Bone marrow (tissue), 2 donors: ENCODE measurements at regions not wholly inside any gene's neighbourhood (a gene's known extent, or its start where the extent isn't known, plus 50 kb on each side); places are given as distances from the start of the nearest gene placed in this dataset.

Source experiments
- DNase-seq, 2 donors: peaks; one replicate each; lab custom pipeline; 2025; lab: John Stamatoyannopoulos, UW

GRCh38 chr1:4140241-4140640, 240.2 kb upstream of the C1orf174 start:
- DNase-seq: no peak

DNA sequence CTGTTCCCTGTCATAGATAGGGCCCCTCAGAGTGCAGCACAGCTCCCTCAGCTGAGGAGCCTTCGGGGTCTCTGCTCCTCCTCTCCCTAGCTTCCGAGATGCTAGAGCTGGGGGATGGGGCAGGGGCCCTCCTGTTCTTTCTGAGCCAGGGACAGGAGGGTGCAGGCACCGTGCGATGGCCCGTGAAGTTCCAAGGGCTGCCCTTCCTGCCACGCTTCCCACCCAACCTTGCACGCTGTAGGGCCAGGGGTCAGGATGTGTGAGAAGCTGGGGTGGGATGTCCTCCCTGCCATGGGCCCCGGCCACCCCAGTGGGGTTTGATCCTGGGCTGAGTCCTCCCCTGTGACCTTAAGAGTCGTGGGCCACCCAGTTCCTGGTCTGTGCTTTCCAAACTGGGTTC, 240.7 kb upstream of the C1orf174 start:
- DNase-seq: no peak

- no peak for DNase-seq
Observed at GRCh38 chr1:4144349-4144971, 244.4 kb upstream of the C1orf174 start.

GRCh38 chr1:4146101-4146500, 246.0 kb upstream of the C1orf174 start:
- DNase-seq: no peak

DNA sequence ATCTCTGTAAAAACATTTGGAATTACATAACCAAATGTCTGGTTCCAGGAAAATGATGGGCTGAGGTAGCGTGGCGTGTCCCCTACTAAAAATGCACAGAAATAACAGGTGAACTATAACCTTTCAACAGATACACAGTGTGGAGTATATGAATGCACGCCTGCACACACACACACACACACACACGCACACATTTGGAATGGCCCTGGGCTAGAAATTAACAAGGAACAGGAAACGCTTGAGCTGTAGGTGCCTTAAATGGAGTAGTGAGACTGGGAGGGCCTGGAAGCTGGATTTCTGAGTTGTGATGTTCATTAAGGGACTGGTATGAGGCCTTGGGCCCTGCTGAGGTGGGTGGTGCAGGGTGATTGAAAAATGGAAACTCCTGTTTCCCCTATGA, 246.5 kb upstream of the C1orf174 start:
- no peak for DNase-seq

- DNase-seq: no peak
Observed at GRCh38 chr1:4147509-4147908, 247.4 kb upstream of the C1orf174 start.

- DNase-seq: no peak
Observed at GRCh38 chr1:4149281-4149680, 249.2 kb upstream of the C1orf174 start.

DNA sequence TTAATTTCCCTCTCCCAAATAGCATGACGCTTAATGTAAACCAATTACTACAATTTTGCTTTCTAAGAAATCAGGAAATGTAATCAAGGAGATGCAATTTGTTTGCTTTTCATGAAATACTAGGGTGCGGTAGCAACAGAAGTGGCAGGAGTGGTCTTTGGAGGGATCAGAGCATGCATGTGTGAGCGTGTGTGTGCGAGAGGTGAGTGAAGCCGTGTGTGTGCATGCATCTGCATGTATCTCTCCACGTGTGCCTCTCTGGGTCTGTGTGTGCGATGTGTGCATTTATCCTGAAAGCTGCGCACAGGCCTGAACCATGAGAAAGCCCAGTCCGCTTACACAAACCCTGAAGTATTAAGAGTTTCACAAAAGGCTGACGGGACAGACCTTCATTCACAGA, 249.8 kb upstream of the C1orf174 start:
- DNase-seq: no peak

- DNase-seq: no peak
Observed at GRCh38 chr1:4150262-4150661, 250.2 kb upstream of the C1orf174 start.

DNA sequence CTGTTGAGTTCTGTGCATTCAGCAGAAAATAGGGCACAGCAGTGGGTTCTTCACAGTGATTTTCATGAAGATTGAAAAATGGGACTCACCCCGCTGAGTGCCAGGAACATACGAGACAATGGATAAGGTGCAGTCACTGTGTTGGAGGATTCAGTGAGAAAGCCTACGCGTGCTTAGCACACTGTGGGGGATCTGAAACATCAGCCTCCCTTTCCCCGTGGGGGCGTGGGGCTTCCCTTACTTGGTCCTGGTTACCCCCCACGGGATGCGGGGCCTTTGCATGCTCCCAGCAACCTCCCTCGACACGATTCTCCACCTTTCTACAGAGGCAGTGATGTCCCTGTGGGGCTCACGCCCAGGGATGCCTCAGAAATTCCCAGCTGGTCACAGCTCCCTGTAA, 252.2 kb upstream of the C1orf174 start:
- DNase-seq: no peak

GRCh38 chr1:4153571-4153970, 253.5 kb upstream of the C1orf174 start:
- DNase-seq: no peak

DNA sequence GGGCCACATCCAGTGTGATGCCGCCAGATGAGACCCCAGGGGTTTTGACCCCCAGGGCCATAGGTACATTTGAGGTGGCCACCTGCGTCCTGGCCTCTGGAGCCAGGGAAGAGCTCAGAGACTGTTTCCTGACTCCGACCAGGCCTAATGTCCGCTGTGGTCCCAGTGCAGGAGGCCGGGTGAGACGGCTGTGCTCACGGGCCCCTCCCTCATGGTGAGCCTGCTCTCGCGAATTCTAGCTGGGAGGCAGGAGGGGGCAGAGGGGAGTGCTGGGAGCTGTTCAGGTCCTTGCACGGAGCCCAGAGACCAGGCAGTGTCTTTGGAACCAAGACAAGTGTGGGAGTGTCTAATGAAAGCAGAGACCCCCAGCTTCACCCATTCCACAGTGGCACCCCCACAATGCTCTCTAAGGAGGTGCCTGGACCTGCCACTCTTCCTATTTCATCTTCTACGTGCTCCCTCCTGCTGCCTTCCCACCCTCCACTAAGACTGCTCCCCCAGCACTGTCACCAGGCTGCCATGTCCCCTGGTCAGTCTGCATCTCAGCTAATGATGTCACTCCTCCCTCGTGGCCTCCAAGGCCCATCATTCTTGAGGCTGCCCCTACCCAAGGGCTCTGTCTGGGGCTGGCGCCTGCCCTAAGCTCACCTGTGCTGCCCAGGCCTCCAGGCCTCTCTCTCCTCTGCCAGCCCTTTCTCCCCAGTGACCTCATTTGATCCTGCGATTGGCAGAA, 256.3 kb upstream of the C1orf174 start:
- DNase-seq: no peak

DNA sequence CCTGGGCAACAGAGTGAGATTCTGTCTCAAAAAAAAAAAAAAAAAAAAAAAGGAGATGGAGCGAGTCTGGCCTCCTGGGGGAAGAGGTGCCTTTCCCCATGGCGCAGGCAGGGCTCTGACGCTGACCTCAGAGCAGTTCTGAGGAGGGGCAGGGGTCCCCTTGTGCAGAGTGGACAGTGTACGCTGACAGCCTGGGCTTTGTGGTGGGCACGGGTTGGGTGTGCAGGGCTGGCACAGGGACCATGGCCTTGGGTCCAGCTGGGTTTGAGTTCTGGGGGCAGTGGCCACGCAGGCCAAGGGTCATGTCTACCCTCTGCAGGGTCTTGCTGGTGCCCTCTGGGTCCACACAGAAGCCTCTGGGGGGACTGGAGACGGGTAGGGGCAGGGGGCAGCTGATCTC, 260.1 kb upstream of the C1orf174 start:
- DNase-seq: no peak

DNA sequence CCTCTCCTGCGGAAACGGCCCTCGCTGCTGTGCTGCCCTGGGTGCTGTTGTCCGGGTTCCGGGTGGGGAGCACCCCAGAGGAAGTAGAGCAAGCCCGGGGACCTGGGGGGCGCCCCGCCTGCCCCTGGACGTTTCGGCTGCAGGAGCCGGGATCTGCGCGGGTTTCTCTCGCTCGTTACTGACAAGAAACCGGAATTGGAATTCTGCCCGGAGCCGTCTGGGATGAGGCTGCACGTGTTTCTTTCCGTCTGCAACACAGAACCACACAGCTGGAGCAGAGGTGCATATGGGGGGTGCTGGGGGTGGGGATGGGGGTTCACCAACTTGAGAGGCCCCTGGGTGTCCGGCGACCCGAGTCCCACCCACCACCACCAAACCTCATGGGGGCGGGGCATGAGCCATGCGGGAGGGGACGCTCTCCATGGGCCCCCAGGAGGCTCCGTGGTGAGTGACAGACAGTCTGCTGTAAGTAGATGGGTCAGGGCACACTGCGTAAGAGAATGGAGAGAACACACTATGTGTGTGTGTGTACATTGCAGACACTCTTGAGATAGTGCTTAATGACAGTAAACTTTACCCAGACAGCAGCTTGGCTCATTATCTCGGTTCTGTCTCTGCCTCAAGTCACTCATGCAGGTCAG, 261.4 kb upstream of the C1orf174 start:
- no peak for DNase-seq

DNA sequence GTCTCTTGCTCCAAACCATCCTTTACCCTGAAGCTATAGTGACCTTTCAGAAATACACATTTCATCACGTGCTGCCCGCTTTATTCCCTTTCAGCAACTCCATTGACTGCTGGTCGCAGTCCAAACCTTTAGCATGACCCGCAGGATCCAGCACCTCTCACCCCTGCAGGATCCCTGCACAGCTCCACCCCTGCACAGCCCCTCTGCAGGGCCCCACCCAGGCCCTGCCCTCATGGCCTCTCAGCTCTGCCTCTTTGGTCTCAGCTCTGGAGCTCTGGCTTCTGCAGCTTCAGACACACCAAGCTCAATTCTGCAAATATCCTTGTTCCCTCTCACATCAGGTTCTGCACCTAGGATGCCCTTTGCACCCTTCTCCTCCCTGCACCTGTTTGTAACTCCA, 264.9 kb upstream of the C1orf174 start:
- DNase-seq: no peak

DNA sequence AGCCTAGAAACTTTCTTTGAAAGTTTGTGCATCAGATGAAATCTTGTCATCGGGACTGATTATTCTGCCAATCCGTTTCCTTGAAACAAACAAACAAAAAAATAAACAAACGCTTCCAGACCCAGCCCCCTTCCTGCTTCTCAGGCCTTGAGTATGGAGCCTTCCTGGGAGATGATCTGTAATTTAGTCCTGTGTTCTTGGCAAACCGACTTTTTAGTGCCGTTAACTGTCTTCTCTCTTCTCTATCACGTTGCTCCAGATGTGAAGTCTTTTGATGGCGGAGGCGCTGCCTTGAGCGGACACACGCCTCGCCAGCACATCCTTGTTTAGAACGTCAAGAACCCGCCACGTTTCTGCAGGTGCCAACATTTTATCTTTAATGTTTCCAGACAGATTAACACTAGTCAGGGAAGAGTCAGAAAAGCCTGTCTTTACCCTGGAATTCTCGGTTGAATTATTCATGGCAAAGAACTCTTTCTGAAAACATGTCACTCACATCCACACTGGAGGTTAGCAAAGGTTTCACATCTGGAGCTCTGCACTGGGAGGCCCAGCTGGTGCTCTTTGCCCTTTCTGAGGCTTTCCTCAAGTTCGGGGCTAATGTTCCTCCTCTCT, 265.7 kb upstream of the C1orf174 start:
- DNase-seq: no peak

- DNase-seq: no peak
Observed at GRCh38 chr1:4166713-4167112, 266.6 kb upstream of the C1orf174 start.

DNA sequence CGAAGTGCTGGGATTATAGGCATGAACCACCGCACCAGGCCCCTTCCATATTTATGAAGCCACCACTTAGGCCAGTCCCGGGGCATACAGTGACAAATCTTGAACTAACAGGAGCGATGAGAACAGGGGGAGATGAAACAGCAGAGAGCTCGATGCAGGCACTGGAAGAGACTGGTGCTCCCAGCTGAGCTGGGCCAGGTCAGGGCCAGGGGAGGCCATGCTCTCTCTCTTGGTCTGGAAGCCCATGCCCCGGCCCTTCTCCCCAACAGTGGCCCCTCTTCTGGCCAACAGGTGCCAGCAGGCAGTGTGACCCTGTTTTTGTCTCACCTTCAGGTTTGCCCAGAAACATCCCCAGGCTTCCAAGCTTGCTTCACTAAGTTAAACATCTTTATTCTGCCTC, 269.9 kb upstream of the C1orf174 start:
- DNase-seq: no peak

GRCh38 chr1:4170548-4171340, 270.7 kb upstream of the C1orf174 start:
- no peak for DNase-seq

- DNase-seq: no peak
Observed at GRCh38 chr1:4171480-4172450, 271.7 kb upstream of the C1orf174 start.
